Liver (tissue), 8 donors: ENCODE measurements at regions not wholly inside any gene's neighbourhood (a gene's known extent, or its start where the extent isn't known, plus 50 kb on each side); places are given as distances from the start of the nearest gene placed in this dataset.

Experiments used
- DNase-seq: peaks from one replicate; pipeline ENCODE4 v3.0.0-alpha.2; 2017; ENCODE audit warnings: low spot score
- H3K27ac ChIP-seq, 2 donors: one replicate each; pipeline ENCODE4 v1.7.0; 2013; ENCODE audit warnings: inconsistent platforms in 2 of 2, low read length in 2 of 2, control low read depth in 1 of 2, low read depth in 1 of 2, mild to moderate bottlenecking in 1 of 2
- H3K27me3 ChIP-seq, 4 donors: one replicate each; pipeline versions ENCODE4 v1.6.1 to v1.7.0; 2013; ENCODE audit warnings: low read length in 3 of 4, inconsistent platforms in 1 of 4, mild to moderate bottlenecking in 1 of 4, moderate library complexity in 1 of 4; ENCODE audit not compliant: control insufficient read depth in 4 of 4, insufficient read depth in 4 of 4
- H3K36me3 ChIP-seq, 4 donors: one replicate each; pipeline versions ENCODE4 v1.6.1 to v1.7.0; 2013; ENCODE audit warnings: low read length in 3 of 4, mild to moderate bottlenecking in 3 of 4, low read depth in 1 of 4, moderate library complexity in 1 of 4; ENCODE audit not compliant: control insufficient read depth in 4 of 4, insufficient read depth in 3 of 4
- H3K4me1 ChIP-seq, 4 donors: one replicate each; pipeline versions ENCODE4 v1.6.1 to v1.7.0; 2013; ENCODE audit warnings: low read length in 3 of 4, mild to moderate bottlenecking in 3 of 4, moderate library complexity in 1 of 4; ENCODE audit not compliant: control insufficient read depth in 4 of 4, insufficient read depth in 4 of 4
- H3K4me3 ChIP-seq, 3 donors: one replicate each; pipeline versions ENCODE4 v1.6.1 to v1.7.0; 2013; ENCODE audit warnings: low read length in 3 of 3, control low read depth in 1 of 3, low read depth in 1 of 3, mild to moderate bottlenecking in 1 of 3
- H3K9ac ChIP-seq, 2 donors: one replicate each; pipeline ENCODE4 v1.7.0; 2013; ENCODE audit warnings: low read length in 2 of 2, mild to moderate bottlenecking in 2 of 2, moderate library complexity in 2 of 2, control low read depth in 1 of 2, low read depth in 1 of 2
- H3K9me3 ChIP-seq, 4 donors: one replicate each; pipeline versions ENCODE4 v1.6.1 to v1.7.0; 2013; ENCODE audit warnings: low read length in 3 of 4; ENCODE audit not compliant: control insufficient read depth in 4 of 4
- ATF3 ChIP-seq: IDR thresholded peaks from 2 replicates; pipeline ENCODE4 v1.6.1; 2016; ENCODE audit warnings: antibody characterized with exemption
- CTCF ChIP-seq: fragments of 150-350 bp; IDR thresholded peaks from 2 replicates; pipeline ENCODE4 v1.5.1; 2017; ENCODE audit warnings: improper control_type of control experiment, low read depth, low read length; ENCODE audit not compliant: missing input control
- EGR1 ChIP-seq, 2 donors: IDR thresholded peaks; 2 replicates each; pipeline ENCODE4 v1.6.1; 2016 to 2018; ENCODE audit warnings: antibody characterized with exemption in 2 of 2, low read depth in 2 of 2
- FOXA1 ChIP-seq: IDR thresholded peaks from 2 replicates; pipeline ENCODE4 v1.6.1; 2016; ENCODE audit warnings: antibody characterized with exemption
- FOXA2 ChIP-seq: IDR thresholded peaks from 2 replicates; pipeline ENCODE4 v1.6.1; 2016; ENCODE audit warnings: antibody characterized with exemption
- GABPA ChIP-seq, 2 donors: IDR thresholded peaks in 1 of 2; conservative IDR thresholded peaks in 1 of 2; 2 replicates each; pipeline ENCODE4 v1.6.1; 2016; ENCODE audit warnings: antibody characterized with exemption in 2 of 2, mild to moderate bottlenecking in 1 of 2, moderate library complexity in 1 of 2
- HNF4A ChIP-seq, 2 donors: conservative IDR thresholded peaks; 2 replicates each; pipeline ENCODE4 v1.6.1; 2016; ENCODE audit warnings: antibody characterized with exemption in 2 of 2, mild to moderate bottlenecking in 2 of 2
- HNF4G ChIP-seq: IDR thresholded peaks from 2 replicates; pipeline ENCODE4 v1.6.1; 2016; ENCODE audit warnings: antibody characterized with exemption
- JUND ChIP-seq, 2 donors: IDR thresholded peaks; 2 replicates each; pipeline ENCODE4 v1.6.1; 2016; ENCODE audit warnings: antibody characterized with exemption in 2 of 2
- MAX ChIP-seq: IDR thresholded peaks from 2 replicates; pipeline ENCODE4 v1.6.1; 2016; ENCODE audit warnings: antibody characterized with exemption
- NR2F2 ChIP-seq: IDR thresholded peaks from 2 replicates; pipeline ENCODE4 v1.6.1; 2016; ENCODE audit warnings: antibody characterized with exemption
- RAD21 ChIP-seq, 2 donors: IDR thresholded peaks; 2 replicates each; pipeline ENCODE4 v1.6.1; 2016; ENCODE audit warnings: antibody characterized with exemption in 2 of 2, mild to moderate bottlenecking in 2 of 2
- REST ChIP-seq: IDR thresholded peaks from 2 replicates; pipeline ENCODE4 v1.6.1; 2016; ENCODE audit warnings: antibody characterized with exemption, mild to moderate bottlenecking
- RXRA ChIP-seq, 2 donors: IDR thresholded peaks; 2 replicates each; pipeline ENCODE4 v1.6.1; 2017 to 2018; ENCODE audit warnings: antibody characterized with exemption in 2 of 2, mild to moderate bottlenecking in 1 of 2
- SP1 ChIP-seq: IDR thresholded peaks from 2 replicates; pipeline ENCODE4 v1.6.1; 2018; ENCODE audit warnings: antibody characterized with exemption, mild to moderate bottlenecking
- TAF1 ChIP-seq: conservative IDR thresholded peaks from 2 replicates; pipeline ENCODE4 v1.6.1; 2016; ENCODE audit warnings: antibody characterized with exemption, mild to moderate bottlenecking
- YY1 ChIP-seq: IDR thresholded peaks from 2 replicates; pipeline ENCODE4 v1.6.1; 2016; ENCODE audit warnings: antibody characterized with exemption, mild to moderate bottlenecking
- ZBTB33 ChIP-seq: IDR thresholded peaks from 2 replicates; pipeline ENCODE4 v1.6.1; 2016; ENCODE audit warnings: antibody characterized with exemption
- WGBS: extraction: QIAGEN DNeasy Blood & Tissue Kit; methylation state at CpG from one replicate; pipeline ENCODE4 v1.1.7; 2013; 5-methylcytosine and 5-hydroxymethylcytosine counted together
- donor health status: healthy.
- donor health status: healthy.
- donor health status: healthy.
- donor health status: healthy.
- donor health status: healthy.

GRCh38 chr7:35528381-35528977 lies 166.5 kb downstream of the HERPUD2 start:
- Histone ChIP-seq H3K9me3 (no peaks in the 10 kb centered on the region), H3K4me3 (no peak overlapping the region), H3K27ac (no peak overlapping the region), H3K36me3 (no peaks in the 10 kb centered on the region), H3K27me3 (no peaks in the 10 kb centered on the region), H3K9ac (no peak overlapping the region), H3K4me1 (peaks cover 1 to 16% (median 8%) of the 10 kb centered on the region in 4 donors)
- 39% methylated on average over 8 of the region's 8 CpGs for WGBS
- DNase-seq, result no peak
- TF ChIP-seq TAF1 (no peak), CTCF (no peak), RAD21 (IDR thresholded peaks at IDR 0.05) (peak in 1 of 2 donors; percentile 33), HNF4A (conservative IDR thresholded peaks at IDR 0.05) (peak; percentile 99), GABPA (IDR thresholded peaks at IDR 0.05 in 1 of 2, conservative IDR thresholded peaks at IDR 0.05 in 1 of 2) (no peak), SP1 (peak; percentile 78), FOXA1 (no peak), EGR1 (IDR thresholded peaks at IDR 0.05; ENCODE audit: low read depth in 2 of 2) (no peak), RXRA (IDR thresholded peaks at IDR 0.05) (peak; percentile 96 to 97), NR2F2 (peak; percentile 66), REST (no peak), HNF4G (peak; percentile 86), FOXA2 (no peak), MAX (peak; percentile 44), JUND (IDR thresholded peaks at IDR 0.05) (peak; percentile 58 to 66), ATF3 (no peak), ZBTB33 (no peak), YY1 (peak; percentile 16)
